Endothelial cell of umbilical vein (primary cell): ENCODE measurements at regions not wholly inside any gene's neighbourhood (a gene's known extent, or its start where the extent isn't known, plus 50 kb on each side); places are given as distances from the start of the nearest gene placed in this dataset.

Experiments
- BruUV-seq: library from RNA; stranded (reverse); fragments of 400-500 nt; replicated peaks from 2 replicates; lab custom pipeline; 2021; lab: Mats Ljungman, UMichigan
- CTCF ChIA-PET: fragments of 300-600, 350-600 bp; sonication (Branson Sonifier 250); formaldehyde crosslinking; loops from one replicate; lab custom pipeline; 2021; ENCODE audit warnings: antibody characterized with exemption, inconsistent platforms; lab: Charles Lee
- POLR2A ChIA-PET: fragments of 300-600, 350-600 bp; sonication (Branson Sonifier 250); formaldehyde crosslinking; loops from one replicate; lab custom pipeline; 2021; ENCODE audit warnings: antibody characterized with exemption, inconsistent platforms; lab: Charles Lee
- DNase-seq: peaks from one replicate; pipeline ENCODE4 v3.0.0-alpha.2; 2011; ENCODE audit warnings: low read depth, low spot score
- FAIRE-seq: peaks from 2 replicates; lab custom pipeline; 2011; peaks lifted over from hg19 to GRCh38; lab: Jason Lieb, UNC
- H2AFZ ChIP-seq: 2 replicates; pipeline ENCODE4 v1.6.0; 2012; ENCODE audit warnings: low read depth, low read length, control low read depth, inconsistent platforms
- H3K27ac ChIP-seq: 2 replicates; pipeline ENCODE4 v1.5.1; 2011; ENCODE audit warnings: low read depth, mild to moderate bottlenecking, control low read depth, low read length, moderate library complexity; ENCODE audit not compliant: insufficient read depth
- H3K27me3 ChIP-seq, 2 experiments: 2 replicates each; pipeline versions ENCODE4 v1.6.0 to v1.6.1; 2011; ENCODE audit warnings: low read length in 2 of 2, mixed read lengths in 1 of 2; ENCODE audit not compliant: control insufficient read depth in 2 of 2, insufficient read depth in 2 of 2
- H3K36me3 ChIP-seq, 2 experiments: 2 replicates in 1 of 2; 3 replicates in 1 of 2; pipeline ENCODE4 v1.5.1; 2011; ENCODE audit warnings: low read length in 2 of 2, mild to moderate bottlenecking in 1 of 2, moderate library complexity in 1 of 2; ENCODE audit not compliant: control insufficient read depth in 2 of 2, insufficient read depth in 2 of 2; ENCODE audit errors: extremely low read depth in 1 of 2
- H3K4me1 ChIP-seq: 3 replicates; pipeline ENCODE4 v1.5.1; 2011; ENCODE audit warnings: mild to moderate bottlenecking, low read length; ENCODE audit not compliant: control insufficient read depth, insufficient read depth; ENCODE audit errors: extremely low read depth
- H3K4me2 ChIP-seq: 2 replicates; pipeline ENCODE4 v1.6.1; 2011; ENCODE audit warnings: low read length, control low read depth, mixed read lengths; ENCODE audit not compliant: insufficient read depth
- H3K4me3 ChIP-seq, 3 experiments: fragments of 200-600 bp in 1 of 3; sonication (generic), shearing (Covaris generic) in 1 of 3; replicated peaks in 1 of 3; 2 replicates each; pipeline ENCODE4 v1.5.1; 2011 to 2016; ENCODE audit warnings: control low read depth in 3 of 3, low read length in 3 of 3, mild to moderate bottlenecking in 2 of 3, inconsistent platforms in 1 of 3, low read depth in 1 of 3, moderate library complexity in 1 of 3; ENCODE audit not compliant: insufficient read depth in 1 of 3
- H3K79me2 ChIP-seq: 2 replicates; pipeline ENCODE4 v1.6.0; 2012; ENCODE audit warnings: low read length, inconsistent platforms; ENCODE audit not compliant: control insufficient read depth, insufficient read depth
- H3K9ac ChIP-seq: replicated peaks from 2 replicates; pipeline ENCODE3; 2011; ENCODE audit warnings: low read length, control low read depth; ENCODE audit not compliant: insufficient read depth; ENCODE audit errors: extremely low read depth
- H3K9me1 ChIP-seq: replicated peaks from 3 replicates; pipeline ENCODE4 v1.6.0; 2011; ENCODE audit warnings: mild to moderate bottlenecking, low read length; ENCODE audit not compliant: control insufficient read depth, insufficient read depth; ENCODE audit errors: extremely low read depth
- H3K9me3 ChIP-seq: replicated peaks from 2 replicates; pipeline ENCODE4 v1.5.1; 2012; ENCODE audit warnings: low read length, inconsistent platforms; ENCODE audit not compliant: control insufficient read depth, insufficient read depth
- H4K20me1 ChIP-seq: replicated peaks from 2 replicates; pipeline ENCODE3; 2011; ENCODE audit warnings: mild to moderate bottlenecking, low read length; ENCODE audit not compliant: control insufficient read depth, insufficient read depth; ENCODE audit errors: extremely low read depth
- CTCF ChIP-seq, 2 donors: IDR thresholded peaks; 1 replicate in 1 of 2; 2 replicates in 1 of 2; pipeline ENCODE4 v1.5.1; 2011; ENCODE audit warnings: low read length in 2 of 2, mild to moderate bottlenecking in 2 of 2, moderate library complexity in 2 of 2, control low read depth in 1 of 2, inconsistent platforms in 1 of 2, low read depth in 1 of 2; ENCODE audit not compliant: insufficient read depth in 1 of 2; ENCODE audit errors: extremely low read depth in 1 of 2
- EZH2 ChIP-seq: IDR thresholded peaks from 2 replicates; pipeline ENCODE4 v1.6.1; 2012; ENCODE audit warnings: borderline replicate concordance, low read depth, mild to moderate bottlenecking, moderate library complexity, low read length, inconsistent platforms; ENCODE audit not compliant: severe bottlenecking
- JUN ChIP-seq: IDR thresholded peaks from 2 replicates; pipeline ENCODE4 v1.6.1; 2011; ENCODE audit warnings: borderline replicate concordance, low read depth; ENCODE audit not compliant: insufficient read length, insufficient read depth
- POLR2A ChIP-seq: IDR thresholded peaks from 2 replicates; pipeline ENCODE4 v1.6.1; 2012; ENCODE audit warnings: low read depth, mild to moderate bottlenecking, control low read depth, low read length
- dilution Hi-C: fragments of 300-500 bp; cut with MboI; formaldehyde crosslinking; loops from one replicate; pipeline ENCODE4 v1.15.0; 2019; ENCODE audit warnings: low sequenced_read_pairs; ENCODE audit not compliant: extremely low pct_ligation_motif_present
- intact Hi-C: fragments of 100-400 bp; cut with micrococcal nuclease; formaldehyde crosslinking; loops from one replicate; pipeline ENCODE4 v1.10.0; 2022
- TF ChIP-seq, protein P1 (sequence below): IDR thresholded peaks from 2 replicates; pipeline ENCODE4 v1.6.1; 2011; ENCODE audit not compliant: insufficient read depth, insufficient read length

DNA sequence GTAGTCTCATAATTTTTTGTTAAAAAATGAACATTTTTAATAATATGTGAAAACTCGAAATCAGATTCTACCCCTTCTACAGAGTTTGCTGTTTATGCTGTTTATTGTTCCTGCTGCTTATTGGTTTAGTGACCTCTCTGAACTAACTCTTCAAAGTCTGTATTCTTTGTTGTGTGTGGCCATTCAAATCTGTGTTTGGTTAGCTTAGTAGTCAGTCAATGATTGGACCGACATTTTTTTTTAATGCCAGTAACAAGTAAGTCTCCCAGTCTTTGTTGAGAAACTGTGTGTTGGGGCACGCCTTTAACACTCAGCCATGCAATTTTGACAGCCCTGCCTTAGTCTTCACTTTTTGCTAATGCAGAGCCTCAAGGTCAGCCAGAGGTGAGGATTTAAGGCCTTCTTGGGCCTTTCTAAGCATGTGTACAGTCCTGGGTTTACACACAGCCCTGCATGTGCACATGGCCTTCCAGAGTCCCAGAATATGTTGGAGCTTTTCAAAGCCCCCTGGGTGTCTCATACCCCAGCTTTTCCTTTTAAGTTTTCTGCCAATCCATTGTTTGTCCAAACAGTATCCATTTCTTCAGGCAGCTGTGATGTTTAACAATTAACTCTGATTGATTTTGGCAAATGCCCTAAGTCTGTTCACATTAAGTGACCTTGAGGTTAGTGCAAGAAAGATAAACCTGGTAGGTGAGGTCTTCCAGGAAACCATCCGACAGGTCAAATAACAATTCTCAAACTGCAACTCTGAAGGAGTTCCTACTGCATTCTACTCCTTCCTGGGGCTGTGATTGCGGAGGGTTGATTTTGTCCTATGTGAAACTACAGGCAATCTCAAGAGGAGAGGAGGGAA is 389.3 kb downstream of the PMP22 start:
- Histone ChIP-seq H3K9ac (no peak overlapping the region), H3K4me1 (no peaks in the 10 kb centered on the region), H3K9me1 (no peaks in the 10 kb centered on the region), H3K27me3 (no peaks in the 10 kb centered on the region), H3K36me3 (no peaks in the 10 kb centered on the region), H3K4me2 (no peak overlapping the region), H3K4me3 (no peak overlapping the region), H4K20me1 (no peaks in the 10 kb centered on the region), H2AFZ (no peak overlapping the region), H3K9me3 (peaks cover 2% of the 10 kb centered on the region), H3K79me2 (no peaks in the 10 kb centered on the region), H3K27ac (no peak overlapping the region)
- ChIA-PET CTCF (no interaction called here), POLR2A (no interaction called here)
- FAIRE-seq = no peak
- no TSS peak for BruUV-seq
- no peak for DNase-seq
- no peak for TF ChIP-seq POLR2A
- TF ChIP-seq EZH2 = no peak
- TF ChIP-seq, protein P1, sequence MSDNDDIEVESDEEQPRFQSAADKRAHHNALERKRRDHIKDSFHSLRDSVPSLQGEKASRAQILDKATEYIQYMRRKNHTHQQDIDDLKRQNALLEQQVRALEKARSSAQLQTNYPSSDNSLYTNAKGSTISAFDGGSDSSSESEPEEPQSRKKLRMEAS = no peak
- TF ChIP-seq JUN = no peak
- no peak for TF ChIP-seq CTCF (IDR thresholded peaks at IDR 0.05; ENCODE audit: extremely low read depth in 1 of 2, insufficient read depth in 1 of 2, low read depth in 1 of 2, low read length in 2 of 2)
- dilution Hi-C loops = no loop called here
- intact Hi-C loops = no loop called here
